ENCODE measurements at regions not wholly inside any gene's neighbourhood (a gene's known extent, or its start where the extent isn't known, plus 50 kb on each side); places are given as distances from the start of the nearest gene placed in this dataset.

GRCh38 chr18:30858560-30858959 is 184.0 kb downstream of the DSC3 start:
- TF ChIP-seq ZNF521 (tag by site-specific recombination; IDR thresholded peaks at IDR 0.05) (no peak), ZNF660 (tag by site-specific recombination; IDR thresholded peaks at IDR 0.05) (no peak), TCF7L2 (IDR thresholded peaks at IDR 0.05; ENCODE audit: borderline replicate concordance, low read depth, low read length) (no peak), ZNF416 (tag by site-specific recombination; IDR thresholded peaks at IDR 0.05) (no peak), ZNF174 (tag by site-specific recombination; IDR thresholded peaks at IDR 0.05) (no peak), ZNF404 (tag by site-specific recombination; IDR thresholded peaks at IDR 0.05) (no peak)
- ChIA-PET CTCF (interaction anchor here (0.8 kb wide), 1 partner anchor 27 kb away, joined by 3 read pairs; no protein-coding TSS in a partner anchor), POLR2A (no interaction called here)
- no peak overlapping the region for H3K4me3 ChIP-seq (ENCODE audit: low read depth, low read length)
- H3K4me1 ChIP-seq (ENCODE audit: control insufficient read depth, insufficient read depth, low read length) = no peaks in the 10 kb centered on the region
- H3K9me3 ChIP-seq (ENCODE audit: control insufficient read depth, insufficient read depth, low read depth, low read length) = no peaks in the 10 kb centered on the region
- H3K27ac ChIP-seq (ENCODE audit: extremely low read depth, low read depth, low read length) = no peak overlapping the region
- no peaks in the 10 kb centered on the region for H3K36me3 ChIP-seq (ENCODE audit: control insufficient read depth in 2 of 2, insufficient read depth in 1 of 2, low read length in 2 of 2)

DNA sequence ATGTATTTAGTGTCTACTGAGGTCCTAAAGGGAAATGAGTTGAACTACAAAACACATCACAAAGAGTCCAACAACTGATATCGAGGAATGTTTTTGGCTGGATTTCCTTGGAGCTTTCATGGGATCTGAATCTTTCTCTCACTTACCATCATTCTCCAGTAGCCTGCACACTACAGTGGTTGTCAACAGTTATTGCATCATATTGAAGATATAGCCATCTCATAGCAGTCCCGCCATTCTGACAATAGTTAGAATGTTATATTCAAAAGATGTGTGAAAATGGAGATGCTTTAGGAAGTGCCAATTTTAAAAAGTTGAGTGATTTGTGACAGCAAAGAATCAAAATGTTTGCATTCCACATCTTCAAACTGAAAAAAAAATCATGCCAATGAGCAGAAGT is 186.8 kb downstream of the DSC3 start:
- CTCF ChIA-PET = no interaction called here

GRCh38 chr18:30852980-30853379 is 189.6 kb downstream of the DSC3 start:
- Histone ChIP-seq H3K9me3 (ENCODE audit: control insufficient read depth, insufficient read depth, low read depth, low read length) (no peaks in the 10 kb centered on the region), H3K4me3 (ENCODE audit: low read depth, low read length) (no peak overlapping the region), H3K27ac (ENCODE audit: extremely low read depth, low read depth, low read length) (no peak overlapping the region), H3K4me1 (ENCODE audit: control insufficient read depth, insufficient read depth, low read length) (no peaks in the 10 kb centered on the region), H3K36me3 (ENCODE audit: control insufficient read depth in 2 of 2, insufficient read depth in 1 of 2, low read length in 2 of 2) (no peaks in the 10 kb centered on the region)
- POLR2A ChIA-PET = no interaction called here
- CTCF ChIA-PET = no interaction called here
- TF ChIP-seq ZNF132 (tag by site-specific recombination; IDR thresholded peaks at IDR 0.05; ENCODE audit: borderline replicate concordance) (no peak), ZNF433 (tag by site-specific recombination; IDR thresholded peaks at IDR 0.05; ENCODE audit: low read depth) (no peak), ZNF558 (tag by site-specific recombination; IDR thresholded peaks at IDR 0.05) (no peak), ZXDB (tag by site-specific recombination; IDR thresholded peaks at IDR 0.05) (no peak), ZNF600 (tag by site-specific recombination; IDR thresholded peaks at IDR 0.05) (no peak), ZNF580 (tag by site-specific recombination; IDR thresholded peaks at IDR 0.05) (no peak), TRIM28 (IDR thresholded peaks at IDR 0.05; ENCODE audit: borderline replicate concordance, low read length) (no peak), ZNF274 (IDR thresholded peaks at IDR 0.05; ENCODE audit: low read length) (no peak), ZNF274 (tag by site-specific recombination; IDR thresholded peaks at IDR 0.05; ENCODE audit: borderline replicate concordance) (no peak), ZNF48 (tag by site-specific recombination; IDR thresholded peaks at IDR 0.05) (no peak), MEIS1 (CRISPR knock-in tag; IDR thresholded peaks at IDR 0.05; ENCODE audit: borderline replicate concordance) (no peak), BCL11B (tag by site-specific recombination; IDR thresholded peaks at IDR 0.05; ENCODE audit: low read depth) (no peak), ZNF366 (tag by site-specific recombination; conservative IDR thresholded peaks at IDR 0.05) (no peak), ZNF670 (tag by site-specific recombination; IDR thresholded peaks at IDR 0.05; ENCODE audit: low read depth) (no peak), ZNF791 (tag by site-specific recombination; IDR thresholded peaks at IDR 0.05) (no peak), ZNF223 (tag by site-specific recombination; IDR thresholded peaks at IDR 0.05) (no peak), ZNF501 (tag by site-specific recombination; IDR thresholded peaks at IDR 0.05) (no peak), YY1 (tag by site-specific recombination; IDR thresholded peaks at IDR 0.05) (no peak), ZNF707 (tag by site-specific recombination; IDR thresholded peaks at IDR 0.05) (no peak)

More for the DNA sequence above, 186.8 kb downstream of the DSC3 start:
- POLR2A ChIA-PET = no interaction called here
- Histone ChIP-seq H3K36me3 (ENCODE audit: control insufficient read depth in 2 of 2, insufficient read depth in 1 of 2, low read length in 2 of 2) (no peaks in the 10 kb centered on the region), H3K4me1 (ENCODE audit: control insufficient read depth, insufficient read depth, low read length) (no peaks in the 10 kb centered on the region), H3K9me3 (ENCODE audit: control insufficient read depth, insufficient read depth, low read depth, low read length) (no peaks in the 10 kb centered on the region), H3K4me3 (ENCODE audit: low read depth, low read length) (no peak overlapping the region), H3K27ac (ENCODE audit: extremely low read depth, low read depth, low read length) (no peak overlapping the region)
- TF ChIP-seq TCF7L2 (IDR thresholded peaks at IDR 0.05; ENCODE audit: borderline replicate concordance, low read depth, low read length) (no peak), HOXA7 (CRISPR knock-in tag; IDR thresholded peaks at IDR 0.05; ENCODE audit: borderline replicate concordance) (no peak), ZNF747 (tag by site-specific recombination; IDR thresholded peaks at IDR 0.05) (no peak), SALL2 (tag by site-specific recombination; IDR thresholded peaks at IDR 0.05; ENCODE audit: borderline replicate concordance) (no peak), AEBP2 (tag by site-specific recombination; IDR thresholded peaks at IDR 0.05; ENCODE audit: borderline replicate concordance) (no peak), ZNF677 (tag by site-specific recombination; IDR thresholded peaks at IDR 0.05) (no peak)
- TF ChIP-seq, protein P1, sequence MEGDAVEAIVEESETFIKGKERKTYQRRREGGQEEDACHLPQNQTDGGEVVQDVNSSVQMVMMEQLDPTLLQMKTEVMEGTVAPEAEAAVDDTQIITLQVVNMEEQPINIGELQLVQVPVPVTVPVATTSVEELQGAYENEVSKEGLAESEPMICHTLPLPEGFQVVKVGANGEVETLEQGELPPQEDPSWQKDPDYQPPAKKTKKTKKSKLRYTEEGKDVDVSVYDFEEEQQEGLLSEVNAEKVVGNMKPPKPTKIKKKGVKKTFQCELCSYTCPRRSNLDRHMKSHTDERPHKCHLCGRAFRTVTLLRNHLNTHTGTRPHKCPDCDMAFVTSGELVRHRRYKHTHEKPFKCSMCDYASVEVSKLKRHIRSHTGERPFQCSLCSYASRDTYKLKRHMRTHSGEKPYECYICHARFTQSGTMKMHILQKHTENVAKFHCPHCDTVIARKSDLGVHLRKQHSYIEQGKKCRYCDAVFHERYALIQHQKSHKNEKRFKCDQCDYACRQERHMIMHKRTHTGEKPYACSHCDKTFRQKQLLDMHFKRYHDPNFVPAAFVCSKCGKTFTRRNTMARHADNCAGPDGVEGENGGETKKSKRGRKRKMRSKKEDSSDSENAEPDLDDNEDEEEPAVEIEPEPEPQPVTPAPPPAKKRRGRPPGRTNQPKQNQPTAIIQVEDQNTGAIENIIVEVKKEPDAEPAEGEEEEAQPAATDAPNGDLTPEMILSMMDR (tag by site-specific recombination; IDR thresholded peaks at IDR 0.05) = no peak
